Retinal pigment epithelial cell (primary cell): ENCODE measurements at regions not wholly inside any gene's neighbourhood (a gene's known extent, or its start where the extent isn't known, plus 50 kb on each side); places are given as distances from the start of the nearest gene placed in this dataset.

Source experiments
- DNase-seq: peaks from one replicate; pipeline ENCODE4 v3.0.0-alpha.2; 2010; ENCODE audit warnings: low read depth
- H3K4me3 ChIP-seq: 2 replicates; pipeline ENCODE4 v1.5.1; 2011; ENCODE audit warnings: mild to moderate bottlenecking, low read length, control low read depth, moderate library complexity
- CTCF ChIP-seq: conservative IDR thresholded peaks from 2 replicates; pipeline ENCODE4 v1.5.1; 2011; ENCODE audit warnings: low read depth, low read length, control low read depth, inconsistent platforms

GRCh38 chr20:57908226-57908625, 198.4 kb upstream of the PMEPA1 start:
- no peak for TF ChIP-seq CTCF
- no peak overlapping the region for H3K4me3 ChIP-seq
- no peak for DNase-seq

- no peak overlapping the region for H3K4me3 ChIP-seq
- TF ChIP-seq CTCF, result no peak
- DNase-seq, result no peak
Observed at GRCh38 chr20:57907131-57908000, 197.6 kb upstream of the PMEPA1 start.

GRCh38 chr20:57905448-57905847, 195.6 kb upstream of the PMEPA1 start:
- no peak for DNase-seq
- no peak overlapping the region for H3K4me3 ChIP-seq
- TF ChIP-seq CTCF, result no peak

GRCh38 chr20:57904314-57905105, 194.7 kb upstream of the PMEPA1 start:
- TF ChIP-seq CTCF, result no peak
- H3K4me3 ChIP-seq, result no peak overlapping the region
- DNase-seq, result no peak

GRCh38 chr20:57902473-57902872, 192.7 kb upstream of the PMEPA1 start:
- H3K4me3 ChIP-seq, result no peak overlapping the region
- TF ChIP-seq CTCF, result peak; percentile 22
- DNase-seq, result peak; percentile 28

- no peak overlapping the region for H3K4me3 ChIP-seq
- TF ChIP-seq CTCF, result no peak
- no peak for DNase-seq
Observed at GRCh38 chr20:57901526-57901925, 191.7 kb upstream of the PMEPA1 start.
